IMR-90 (cell line): ENCODE measurements at regions not wholly inside any gene's neighbourhood (a gene's known extent, or its start where the extent isn't known, plus 50 kb on each side); places are given as distances from the start of the nearest gene placed in this dataset.

Experiments used
- ATAC-seq: fragments of 200-7000 bp; cut with Tn5 transposase; 2 replicates; pipeline ENCODE4 v1.9.1; 2020; ENCODE audit warnings: low read depth, mild to moderate bottlenecking, moderate library complexity
- BruUV-seq: library from RNA; stranded (reverse); fragments of 400-500 nt; replicated peaks from 2 replicates; lab custom pipeline; 2021; lab: Mats Ljungman, UMichigan
- CTCF ChIA-PET: fragments of 300-600 bp; formaldehyde crosslinking; extraction: SDS; loops from one replicate; lab custom pipeline; 2021; ENCODE audit warnings: antibody characterized with exemption; lab: Yijun Ruan, JAX
- POLR2A ChIA-PET: fragments of 300-600 bp; sonication (Branson Sonifier 250); formaldehyde crosslinking; loops from one replicate; lab custom pipeline; 2022; ENCODE audit warnings: antibody characterized with exemption; ENCODE audit not compliant: unreplicated experiment; lab: Charles Lee
- DNase-seq: peaks from one replicate; pipeline ENCODE4 v3.0.0; 2013
- H2AFZ ChIP-seq: replicated peaks from 2 replicates; pipeline ENCODE3; 2013; ENCODE audit warnings: low read length, mild to moderate bottlenecking; ENCODE audit not compliant: poor library complexity
- H2AK5ac ChIP-seq: 2 replicates; pipeline ENCODE4 v1.6.1; 2013; ENCODE audit warnings: low read depth, low read length, inconsistent platforms
- H2AK9ac ChIP-seq: replicated peaks from 2 replicates; pipeline ENCODE3; 2013; ENCODE audit warnings: mild to moderate bottlenecking, low read depth, low read length, moderate library complexity; ENCODE audit not compliant: poor library complexity
- H2BK120ac ChIP-seq: 2 replicates; pipeline ENCODE4 v1.6.1; 2013; ENCODE audit warnings: low read depth, low read length, inconsistent platforms
- H2BK15ac ChIP-seq: 3 replicates; pipeline ENCODE4 v1.6.1; 2013; ENCODE audit warnings: low read depth, low read length, inconsistent platforms
- H2BK20ac ChIP-seq: 2 replicates; pipeline ENCODE4 v1.6.1; 2013; ENCODE audit warnings: low read depth, mild to moderate bottlenecking, inconsistent platforms, low read length, moderate library complexity
- H2BK5ac ChIP-seq: 2 replicates; pipeline ENCODE4 v1.6.1; 2013; ENCODE audit warnings: mild to moderate bottlenecking, low read depth, low read length, inconsistent platforms; ENCODE audit not compliant: poor library complexity, severe bottlenecking
- H3K14ac ChIP-seq: replicated peaks from 2 replicates; pipeline ENCODE4 v1.6.1; 2013; ENCODE audit warnings: low read depth, low read length, inconsistent platforms
- H3K18ac ChIP-seq: 2 replicates; pipeline ENCODE4 v1.6.1; 2013; ENCODE audit warnings: low read depth, low read length, control low read depth
- H3K23ac ChIP-seq: 2 replicates; pipeline ENCODE4 v1.6.1; 2013; ENCODE audit warnings: low read depth, low read length, inconsistent platforms
- H3K27ac ChIP-seq: 2 replicates; pipeline ENCODE4 v1.5.1; 2013; ENCODE audit warnings: mild to moderate bottlenecking, control low read depth, low read length; ENCODE audit not compliant: insufficient read depth
- H3K27me3 ChIP-seq: 2 replicates; pipeline ENCODE4 v1.6.1; 2013; ENCODE audit warnings: low read length; ENCODE audit not compliant: control insufficient read depth, insufficient read depth
- H3K36me3 ChIP-seq: 2 replicates; pipeline ENCODE4 v1.6.1; 2013; ENCODE audit warnings: low read length, mixed read lengths; ENCODE audit not compliant: control insufficient read depth, insufficient read depth
- H3K4ac ChIP-seq: 2 replicates; pipeline ENCODE4 v1.6.1; 2013; ENCODE audit warnings: low read depth, low read length, inconsistent platforms
- H3K4me1 ChIP-seq: 2 replicates; pipeline ENCODE4 v1.6.1; 2013; ENCODE audit warnings: low read length, mixed read lengths; ENCODE audit not compliant: control insufficient read depth, insufficient read depth
- H3K4me2 ChIP-seq: 2 replicates; pipeline ENCODE4 v1.6.1; 2013; ENCODE audit warnings: low read depth, mild to moderate bottlenecking, control low read depth, low read length, moderate library complexity
- H3K4me3 ChIP-seq: 2 replicates; pipeline ENCODE4 v1.5.1; 2013; ENCODE audit warnings: low read depth, mild to moderate bottlenecking, control low read depth, low read length, moderate library complexity; ENCODE audit not compliant: insufficient read depth
- H3K56ac ChIP-seq: 2 replicates; pipeline ENCODE4 v1.6.1; 2013; ENCODE audit warnings: low read length, inconsistent platforms; ENCODE audit not compliant: insufficient read depth; ENCODE audit errors: extremely low read depth
- H3K79me1 ChIP-seq, 2 experiments: 2 replicates each; pipeline ENCODE4 v1.6.1; 2013; ENCODE audit warnings: low read length in 2 of 2, inconsistent platforms in 1 of 2, low read depth in 1 of 2
- H3K9ac ChIP-seq: 2 replicates; pipeline ENCODE4 v1.6.1; 2013; ENCODE audit warnings: low read depth, low read length, control low read depth
- H3K9me1 ChIP-seq: 2 replicates; pipeline ENCODE4 v1.6.1; 2013; ENCODE audit warnings: low read length, inconsistent platforms; ENCODE audit not compliant: insufficient read depth
- H3K9me3 ChIP-seq: 2 replicates; pipeline ENCODE4 v1.6.1; 2013; ENCODE audit warnings: low read length; ENCODE audit not compliant: control insufficient read depth, insufficient read depth
- H4K20me1 ChIP-seq: 2 replicates; pipeline ENCODE4 v1.6.1; 2013; ENCODE audit warnings: low read length, inconsistent platforms; ENCODE audit not compliant: insufficient read depth
- H4K5ac ChIP-seq: 2 replicates; pipeline ENCODE4 v1.6.1; 2013; ENCODE audit warnings: mild to moderate bottlenecking, low read depth, low read length, control low read depth
- H4K8ac ChIP-seq, 2 experiments: 2 replicates each; pipeline ENCODE4 v1.6.1; 2013; ENCODE audit warnings: low read depth in 2 of 2, low read length in 2 of 2, control low read depth in 1 of 2, inconsistent platforms in 1 of 2
- H4K91ac ChIP-seq: 2 replicates; pipeline ENCODE4 v1.6.1; 2013; ENCODE audit warnings: low read depth, low read length, inconsistent platforms; ENCODE audit not compliant: insufficient read depth
- FOS ChIP-seq: fragments of 150-350 bp; IDR thresholded peaks from 2 replicates; pipeline ENCODE4 v1.6.1; 2016; ENCODE audit warnings: low read depth, low read length
- MAFK ChIP-seq: IDR thresholded peaks from 2 replicates; pipeline ENCODE4 v1.6.1; 2012; ENCODE audit warnings: low read depth, low read length, improper control_type of control experiment
- MAZ ChIP-seq: IDR thresholded peaks from 2 replicates; pipeline ENCODE4 v1.6.1; 2012; ENCODE audit warnings: low read depth, mild to moderate bottlenecking, low read length, improper control_type of control experiment, moderate library complexity, borderline replicate concordance
- RCOR1 ChIP-seq: IDR thresholded peaks from 2 replicates; pipeline ENCODE4 v1.6.1; 2012; ENCODE audit warnings: mild to moderate bottlenecking, low read length, improper control_type of control experiment; ENCODE audit not compliant: insufficient replicate concordance
- RFX5 ChIP-seq: IDR thresholded peaks from 2 replicates; pipeline ENCODE4 v1.8.0; 2012; ENCODE audit warnings: low read depth, mild to moderate bottlenecking, low read length, moderate library complexity
- WGBS, 2 experiments: methylation state at CpG; one replicate each; pipeline versions ENCODE4 v1.1.5 to v1.1.7; 2013; ENCODE audit warnings: missing lambda C conversion rate in 2 of 2; ENCODE audit not compliant: insufficient read length in 1 of 2; ENCODE audit errors: extremely low coverage in 2 of 2; 5-methylcytosine and 5-hydroxymethylcytosine counted together
- dilution Hi-C: fragments of 300-500 bp; cut with HindIII; formaldehyde crosslinking; loops from one replicate; pipeline ENCODE4 v1.14.3; 2018; ENCODE audit warnings: low sequenced_read_pairs; ENCODE audit not compliant: unreplicated experiment
- in situ Hi-C: fragments of 300-500 bp; cut with MboI; formaldehyde crosslinking; loops from 3 replicates; pipeline ENCODE4 v1.14.3; 2019; ENCODE audit warnings: low sequenced_read_pairs, inconsistent platforms, mixed read lengths
- intact Hi-C: fragments of 100-400 bp; cut with micrococcal nuclease; formaldehyde crosslinking; loops from 2 replicates; pipeline ENCODE4 v1.10.0; 2022

DNA sequence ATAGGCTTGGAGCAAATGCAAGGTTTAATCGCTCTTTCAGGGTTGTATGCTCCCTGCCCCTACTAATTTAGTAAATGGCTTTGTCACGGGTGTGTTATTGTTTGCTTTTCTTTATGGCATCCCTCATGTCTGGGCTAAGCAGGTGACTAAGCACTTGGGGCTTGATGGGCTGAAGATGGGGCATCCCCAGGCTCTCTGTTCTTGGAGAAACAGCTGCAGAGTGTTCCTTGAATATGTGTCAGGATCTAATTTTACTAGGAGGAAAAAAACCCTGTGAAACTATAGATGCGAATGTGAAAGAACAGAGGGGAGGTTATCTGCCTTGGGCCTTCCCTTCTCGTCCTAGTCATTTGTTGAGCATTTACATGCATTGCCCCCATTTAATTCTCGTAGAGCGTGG lies 94.7 kb upstream of the TAF1B start:
- Histone ChIP-seq H3K4me3 (no peak overlapping the region), H4K20me1 (no peaks in the 10 kb centered on the region), H2AFZ (no peak overlapping the region), H3K36me3 (no peaks in the 10 kb centered on the region), H4K5ac (no peak overlapping the region), H3K4me1 (peaks cover 10% of the 10 kb centered on the region), H3K4ac (no peak overlapping the region), H2BK120ac (no peak overlapping the region), H2BK20ac (no peak overlapping the region), H2BK15ac (no peak overlapping the region), H3K18ac (no peak overlapping the region), H3K4me2 (no peak overlapping the region), H3K14ac (no peak overlapping the region), H3K27ac (no peak overlapping the region), H3K23ac (no peak overlapping the region), H4K91ac (no peak overlapping the region), H3K79me1 (no peaks in the 10 kb centered on the region), H2AK5ac (no peak overlapping the region), H2BK5ac (no peak overlapping the region), H3K9me1 (peaks cover 5% of the 10 kb centered on the region; the same call in 1 of the 2 replicates), H3K56ac (no peak overlapping the region), H2AK9ac (no peak overlapping the region), H3K9me3 (no peaks in the 10 kb centered on the region), H3K9ac (no peak overlapping the region), H4K8ac (no peak overlapping the region), H3K27me3 (peaks cover 9% of the 10 kb centered on the region; the same call in 1 of the 2 replicates)
- intact Hi-C loops, result no loop called here
- ChIA-PET CTCF (no interaction called here), POLR2A (no interaction called here)
- in situ Hi-C loops, result no loop called here
- ATAC-seq (no peak), DNase-seq (no peak)
- no TSS peak for BruUV-seq
- TF ChIP-seq FOS (no peak), MAZ (no peak), MAFK (no peak), RCOR1 (no peak), RFX5 (no peak)
- dilution Hi-C loops, result no loop called here
- no CpG with 5 or more reads among the region's 6 CpGs for WGBS, 2 experiments
